Stimulated activated CD8-positive, alpha-beta memory T cell treated with anti-CD3 and anti-CD28 coated beads, Interleukin-12 subunit alpha, Interleukin-12 subunit beta, amount 100 ng/mL, for 1 hour (primary cell): ENCODE measurements at regions not wholly inside any gene's neighbourhood (a gene's known extent, or its start where the extent isn't known, plus 50 kb on each side); places are given as distances from the start of the nearest gene placed in this dataset.

Experiments used
- DNase-seq: peaks from one replicate; pipeline ENCODE4 v3.0.0-alpha.2; 2020; ENCODE audit warnings: low read depth

GRCh38 chr1:221845650-221846371 lies 103.9 kb upstream of the DUSP10 start:
- no peak for DNase-seq

DNA sequence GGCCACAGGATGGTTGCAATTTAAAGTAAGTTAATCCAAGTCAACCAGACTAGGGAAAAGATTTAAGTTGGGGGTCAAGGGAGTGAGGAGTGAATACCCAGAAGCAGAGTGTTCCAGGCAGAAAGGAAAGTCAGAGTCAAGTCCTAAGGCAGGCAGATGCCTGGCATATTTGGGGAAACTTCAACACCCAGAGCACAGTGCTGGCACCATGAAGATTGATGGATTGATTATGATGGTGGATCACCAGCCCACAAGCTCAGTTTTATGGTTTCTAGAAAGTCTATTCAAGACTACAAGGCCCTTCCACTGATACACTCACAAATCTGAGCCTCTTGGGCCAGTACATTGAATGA lies 100.1 kb upstream of the DUSP10 start:
- DNase-seq, result no peak

DNA sequence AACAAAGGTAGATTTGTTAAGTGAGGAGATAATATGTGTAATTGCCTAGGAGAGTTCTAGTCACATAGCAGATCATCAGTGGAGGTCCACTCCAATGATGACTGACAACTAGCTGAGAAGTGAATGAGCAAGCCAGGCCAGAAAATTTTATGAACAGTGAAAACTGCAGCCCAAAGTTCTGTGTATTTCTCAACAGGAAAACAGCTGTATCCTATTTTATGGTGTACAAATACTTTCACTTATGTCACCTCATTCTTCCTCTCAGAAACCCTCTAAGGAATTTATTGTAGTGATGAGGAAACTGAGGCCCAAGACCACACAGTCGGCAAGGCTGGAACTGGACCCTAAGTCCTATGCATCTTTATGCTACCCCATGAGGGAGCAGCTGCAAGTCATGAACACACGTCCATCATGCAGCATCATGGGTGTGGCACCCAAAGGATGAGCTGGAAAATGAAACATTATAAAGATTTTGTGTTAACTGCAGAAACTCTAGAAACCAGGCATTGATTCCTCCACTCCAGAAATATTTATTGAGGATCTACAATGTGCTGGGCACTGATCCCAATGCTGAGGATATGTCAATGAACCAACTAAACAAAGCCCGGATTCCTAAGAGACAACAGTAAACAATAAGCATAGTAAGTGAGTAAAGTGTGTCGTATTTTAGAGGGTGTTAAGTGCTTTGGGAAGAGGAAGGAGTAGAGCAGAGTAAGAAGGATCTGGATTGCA lies 99.5 kb upstream of the DUSP10 start:
- DNase-seq, result no peak

GRCh38 chr1:221840511-221841243 lies 98.8 kb upstream of the DUSP10 start:
- no peak for DNase-seq

DNA sequence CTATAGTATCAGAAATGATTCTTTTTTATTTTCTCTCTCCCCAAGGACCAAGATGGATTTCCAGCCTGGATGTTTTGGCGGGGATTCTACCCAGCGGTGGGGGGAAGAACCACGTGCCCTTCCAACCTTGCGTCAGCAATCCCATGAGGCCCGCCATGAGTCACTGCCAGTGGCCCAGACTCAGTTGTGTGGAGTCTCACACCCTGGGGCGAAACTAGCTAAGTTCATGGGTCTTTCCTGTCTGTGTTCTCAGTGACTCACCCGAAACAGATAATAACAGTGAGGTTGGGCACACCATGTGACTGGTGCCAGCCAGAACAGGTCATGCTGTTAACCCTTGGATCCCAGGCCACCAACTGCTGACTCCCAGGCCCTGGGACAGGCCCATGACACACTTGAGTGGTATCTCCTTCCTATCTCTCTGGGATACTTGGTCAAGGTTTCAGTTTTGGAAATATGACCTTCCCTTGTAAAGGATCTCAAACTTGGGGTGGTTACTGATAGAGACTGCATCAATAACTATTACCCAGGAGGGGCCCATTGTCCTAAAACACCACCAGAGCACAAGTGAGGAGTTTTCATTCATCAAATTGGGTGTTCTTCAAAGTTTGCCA lies 98.0 kb upstream of the DUSP10 start:
- peak; percentile 45 for DNase-seq

DNA sequence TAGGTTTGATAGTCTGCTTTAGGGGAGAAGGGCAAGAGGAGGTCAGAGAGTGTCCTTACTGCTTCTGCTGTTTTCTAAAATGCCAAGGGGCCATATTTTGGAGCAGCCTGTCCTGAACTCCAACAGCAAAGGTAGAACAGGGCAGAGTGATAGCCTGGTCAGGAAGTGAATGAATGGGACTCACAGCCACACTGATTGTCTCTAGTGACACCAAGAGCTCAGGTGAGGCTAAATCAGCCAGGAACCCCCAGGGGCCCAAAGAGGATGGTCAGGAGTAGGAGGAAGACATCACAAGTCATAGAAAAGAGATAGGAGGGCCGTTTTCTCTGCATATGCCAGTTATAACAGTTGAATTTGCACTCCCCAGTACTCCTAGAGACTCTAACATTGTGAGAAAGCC lies 97.4 kb upstream of the DUSP10 start:
- no peak for DNase-seq

DNA sequence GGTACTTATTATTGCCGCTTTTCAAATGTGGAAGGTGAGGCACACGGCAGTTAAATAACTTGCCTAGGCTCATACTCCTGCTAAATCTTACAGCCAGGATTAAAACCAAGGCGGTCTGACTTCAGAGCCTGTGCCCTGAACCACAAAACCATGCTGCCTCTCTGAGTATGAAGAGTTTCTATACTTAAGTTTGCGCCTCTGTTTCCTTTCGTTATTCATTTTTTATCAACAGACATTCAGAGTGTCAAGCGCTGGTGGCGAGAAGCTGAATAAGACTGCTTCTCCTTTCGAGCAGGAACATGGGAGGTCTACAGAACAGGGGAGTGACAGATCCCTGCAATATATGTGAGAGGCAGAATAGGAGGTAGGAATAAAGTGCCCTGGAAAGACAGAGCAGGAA lies 96.0 kb upstream of the DUSP10 start:
- peak; percentile 2 for DNase-seq

GRCh38 chr1:221834698-221835513 lies 93.0 kb upstream of the DUSP10 start:
- DNase-seq, result no peak

GRCh38 chr1:221832617-221833016 lies 90.7 kb upstream of the DUSP10 start:
- no peak for DNase-seq

DNA sequence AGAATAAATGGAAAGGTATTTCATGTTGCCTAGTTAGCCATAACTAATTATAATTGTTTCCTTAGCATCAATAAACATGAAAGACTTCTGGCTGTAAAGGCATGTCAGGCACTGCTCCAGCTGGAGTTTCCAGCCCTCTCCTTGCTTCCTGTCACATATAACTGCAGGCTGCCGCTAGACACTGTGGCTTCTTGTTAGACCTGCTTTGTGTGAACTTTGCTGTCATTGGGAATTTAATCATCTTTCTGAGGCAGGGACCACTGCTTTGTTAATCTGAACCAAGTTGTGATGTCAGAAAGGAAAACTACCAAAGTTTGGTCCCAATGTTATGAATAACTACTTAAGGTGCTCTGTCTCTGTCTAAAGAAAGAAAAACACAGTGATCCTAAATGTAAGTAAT lies 90.3 kb upstream of the DUSP10 start:
- DNase-seq, result no peak

- peak; percentile 7 for DNase-seq
Observed at GRCh38 chr1:221829327-221830015, 87.6 kb upstream of the DUSP10 start.

GRCh38 chr1:221827307-221827642 lies 85.4 kb upstream of the DUSP10 start:
- no peak for DNase-seq

GRCh38 chr1:221824909-221825308 lies 83.0 kb upstream of the DUSP10 start:
- no peak for DNase-seq

GRCh38 chr1:221824025-221824424 lies 82.1 kb upstream of the DUSP10 start:
- no peak for DNase-seq

DNA sequence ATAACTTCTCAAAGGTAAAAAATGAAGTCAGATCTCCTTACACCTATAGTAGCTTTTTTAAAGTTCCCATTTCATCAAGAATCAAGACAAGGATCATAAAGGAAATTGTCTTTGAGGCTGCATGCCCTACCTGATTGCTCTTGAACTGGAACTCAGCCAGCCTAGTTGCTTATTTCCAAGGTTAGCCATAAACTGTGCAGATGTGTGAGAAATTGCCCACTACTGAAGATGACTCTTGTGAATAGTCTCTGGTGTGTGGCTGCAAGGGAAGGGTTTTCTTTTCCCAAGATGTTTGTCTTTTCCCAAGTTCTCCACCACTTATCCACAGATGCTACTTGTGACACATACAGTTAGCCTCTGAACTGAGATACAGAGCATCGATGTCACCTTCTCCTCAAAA lies 81.7 kb upstream of the DUSP10 start:
- DNase-seq, result no peak

DNA sequence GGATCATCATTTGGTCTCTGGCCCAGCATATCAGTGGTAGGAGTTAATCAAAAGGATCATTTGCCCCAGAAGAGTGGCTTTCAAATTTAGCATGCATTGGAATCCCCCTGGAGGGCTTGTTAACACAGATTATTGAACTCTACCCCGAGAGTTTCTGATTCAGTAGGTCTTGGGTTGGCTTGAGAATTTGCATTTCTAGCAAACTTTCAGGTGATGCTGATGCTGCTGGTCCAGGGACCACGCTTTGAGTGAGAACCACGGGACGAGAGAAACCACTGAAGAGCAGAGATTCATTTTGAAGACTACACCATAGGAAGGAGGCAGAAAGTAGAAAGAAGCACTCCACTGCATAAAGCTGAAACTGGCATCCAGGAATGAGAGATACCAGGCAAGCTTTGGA lies 81.3 kb upstream of the DUSP10 start:
- DNase-seq, result no peak

DNA sequence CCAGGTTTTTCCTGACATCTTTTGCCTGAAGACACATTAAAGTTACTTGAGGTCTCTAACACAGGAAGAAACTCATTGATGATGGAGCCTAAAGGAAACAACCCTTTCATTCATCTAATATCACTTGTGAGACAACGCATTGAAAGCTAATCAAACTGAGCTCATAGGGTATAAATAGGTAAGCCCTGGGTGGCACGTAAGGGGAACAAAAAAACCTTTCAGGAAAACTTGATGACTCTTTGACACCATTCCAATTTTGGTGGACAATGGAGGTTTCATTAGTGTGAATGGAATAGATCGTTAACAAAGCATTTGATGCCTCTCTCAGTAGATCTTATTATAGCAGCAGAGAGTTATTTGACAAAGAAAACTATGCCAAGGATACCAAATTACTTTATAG lies 80.7 kb upstream of the DUSP10 start:
- DNase-seq, result no peak

DNA sequence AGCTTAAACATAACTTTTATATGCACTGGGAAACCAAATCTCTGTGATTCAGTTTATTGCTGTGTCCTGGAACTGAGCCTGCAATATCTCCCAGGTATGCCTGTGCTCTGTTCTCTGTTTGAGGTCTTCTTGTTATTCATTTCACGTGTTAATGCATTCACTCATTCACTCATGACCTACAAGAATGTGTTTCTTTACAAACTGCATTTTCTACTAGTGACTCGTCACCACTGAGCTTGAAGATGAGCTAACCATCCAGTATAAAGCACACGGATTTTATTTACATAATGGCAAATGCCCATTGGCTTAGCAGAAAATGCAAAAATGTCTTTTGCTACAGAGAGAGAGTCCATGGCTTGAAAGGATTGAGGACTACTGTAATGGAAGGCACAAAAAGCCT lies 75.0 kb upstream of the DUSP10 start:
- no peak for DNase-seq

- DNase-seq, result no peak
Observed at GRCh38 chr1:221815660-221816059, 73.8 kb upstream of the DUSP10 start.

GRCh38 chr1:221813887-221814286 lies 72.0 kb upstream of the DUSP10 start:
- no peak for DNase-seq

GRCh38 chr1:221812905-221813597 lies 71.2 kb upstream of the DUSP10 start:
- DNase-seq, result no peak
